Islet precursor cell (in vitro differentiated cells): ENCODE measurements at regions not wholly inside any gene's neighbourhood (a gene's known extent, or its start where the extent isn't known, plus 50 kb on each side); places are given as distances from the start of the nearest gene placed in this dataset.

Source experiments
- DNase-seq: peaks from one replicate; pipeline ENCODE4 v3.0.0-alpha.2; 2018

GRCh38 chr13:31965361-31966066 lies 66.1 kb upstream of the FRY start:
- no peak for DNase-seq

GRCh38 chr13:31967155-31967554 lies 64.4 kb upstream of the FRY start:
- DNase-seq: no peak

DNA sequence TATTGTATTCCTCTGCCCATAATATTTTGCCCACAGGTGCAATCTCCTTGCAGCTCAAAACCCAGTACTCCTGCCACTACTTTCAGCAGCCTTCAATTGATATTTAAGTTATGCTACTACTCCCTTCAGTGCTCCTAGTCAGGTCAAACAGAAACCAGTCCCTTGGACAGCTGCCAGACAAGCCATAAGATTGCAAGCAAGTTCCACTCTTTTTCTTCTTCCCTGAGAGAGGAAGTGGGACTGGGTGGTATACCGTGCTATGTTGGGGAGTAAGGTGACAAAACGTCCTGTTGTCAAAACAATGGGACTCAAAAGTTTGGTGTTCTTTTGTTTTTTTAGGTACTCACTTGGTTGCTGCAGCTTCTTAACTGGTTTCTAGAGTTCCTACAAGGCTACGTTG lies 63.1 kb upstream of the FRY start:
- DNase-seq: no peak

GRCh38 chr13:31970231-31970930 lies 61.2 kb upstream of the FRY start:
- DNase-seq: no peak

DNA sequence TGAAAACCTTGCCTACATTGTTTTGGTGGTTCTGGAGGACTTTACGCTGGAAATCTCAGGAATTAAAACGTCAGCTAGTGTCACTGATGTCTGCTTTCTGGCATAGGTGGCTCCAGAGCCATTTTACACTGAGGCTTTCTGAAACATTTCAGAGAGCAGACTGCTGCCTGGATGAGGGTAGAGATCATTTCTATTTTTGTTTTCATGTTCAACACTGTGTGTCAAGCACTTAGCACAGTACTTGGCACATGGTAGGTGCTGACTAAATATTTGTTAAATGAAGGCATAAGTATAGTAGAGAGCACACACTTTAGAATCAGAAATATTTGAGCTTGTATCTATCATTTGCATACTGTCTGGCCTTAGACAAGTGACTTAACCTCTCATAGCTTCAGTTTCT lies 59.1 kb upstream of the FRY start:
- DNase-seq: no peak

DNA sequence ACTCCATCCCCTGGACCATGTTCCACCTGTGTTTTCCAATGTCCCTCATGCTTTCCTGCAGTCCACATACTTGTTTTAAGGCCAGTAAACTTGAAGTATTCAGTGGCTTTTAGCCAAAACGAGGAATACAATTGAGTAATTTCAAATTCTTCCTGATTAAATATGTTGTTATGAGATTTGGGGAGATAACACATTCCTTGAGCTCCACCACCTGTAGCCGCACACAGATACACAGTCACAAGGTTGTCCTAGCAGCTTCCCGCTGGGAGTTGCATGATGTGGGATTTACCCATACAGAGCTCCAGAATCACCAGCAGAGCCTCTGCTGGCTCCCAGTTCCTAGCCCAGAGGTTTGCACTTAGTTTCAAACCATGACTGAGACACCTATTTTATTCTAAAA lies 53.6 kb upstream of the FRY start:
- DNase-seq: no peak

GRCh38 chr13:31980830-31981229 lies 50.7 kb upstream of the FRY start:
- no peak for DNase-seq
